OCI-LY7 (cell line): ENCODE measurements at regions not wholly inside any gene's neighbourhood (a gene's known extent, or its start where the extent isn't known, plus 50 kb on each side); places are given as distances from the start of the nearest gene placed in this dataset.

Experiments used
- BruUV-seq: library from RNA; stranded (reverse); fragments of 400-500 nt; replicated peaks from 2 replicates; lab custom pipeline; 2021; lab: Mats Ljungman, UMichigan
- CTCF ChIA-PET: fragments of 300-600 bp; sonication (Branson Sonifier 250); formaldehyde crosslinking; loops from one replicate; lab custom pipeline; 2022; ENCODE audit warnings: antibody characterized with exemption; ENCODE audit not compliant: unreplicated experiment; lab: Charles Lee
- POLR2A ChIA-PET: fragments of 300-600 bp; sonication (Branson Sonifier 250); formaldehyde crosslinking; loops from one replicate; lab custom pipeline; 2022; ENCODE audit warnings: antibody characterized with exemption; lab: Charles Lee
- DNase-seq: peaks from one replicate; pipeline ENCODE4 v3.0.0-alpha.2; 2015; ENCODE audit warnings: low spot score
- H2AFZ ChIP-seq: fragments of 200-600 bp; sonication (generic), shearing (Covaris generic); 2 replicates; pipeline ENCODE4 v1.6.1; 2014; ENCODE audit warnings: mild to moderate bottlenecking, antibody characterized with exemption, low read length, moderate library complexity
- H3K27ac ChIP-seq: fragments of 200-600 bp; sonication (generic); 2 replicates; pipeline ENCODE4 v1.5.1; 2014; ENCODE audit warnings: mixed run types, low read depth, mild to moderate bottlenecking, moderate library complexity, low read length, inconsistent platforms; ENCODE audit not compliant: poor library complexity, severe bottlenecking
- H3K36me3 ChIP-seq: fragments of 200-600 bp; sonication (generic); 2 replicates; pipeline ENCODE4 v1.6.1; 2014; ENCODE audit warnings: mild to moderate bottlenecking, antibody characterized with exemption, low read length, moderate library complexity, mixed read lengths; ENCODE audit not compliant: insufficient read depth
- H3K4me1 ChIP-seq: fragments of 200-600 bp; sonication (generic); 2 replicates; pipeline ENCODE4 v1.5.1; 2014; ENCODE audit warnings: mild to moderate bottlenecking, low read length; ENCODE audit not compliant: insufficient read depth, poor library complexity, severe bottlenecking
- H3K4me2 ChIP-seq: fragments of 200-600 bp; sonication (generic); 2 replicates; pipeline ENCODE4 v1.6.1; 2014; ENCODE audit warnings: mild to moderate bottlenecking, low read length
- H3K4me3 ChIP-seq: fragments of 200-600 bp; sonication (generic); 2 replicates; pipeline ENCODE4 v1.5.1; 2014; ENCODE audit warnings: mild to moderate bottlenecking, low read depth, low read length; ENCODE audit not compliant: poor library complexity, severe bottlenecking
- H3K79me2 ChIP-seq: fragments of 200-600 bp; sonication (generic); 2 replicates; pipeline ENCODE4 v1.6.1; 2016; ENCODE audit warnings: low read depth, mild to moderate bottlenecking, low read length, moderate library complexity, mixed read lengths; ENCODE audit not compliant: insufficient read depth
- H3K9me2 ChIP-seq: fragments of 200-600 bp; sonication (generic); 2 replicates; pipeline ENCODE4 v1.6.1; 2016; ENCODE audit warnings: mild to moderate bottlenecking, low read length, mixed read lengths; ENCODE audit not compliant: insufficient read depth
- H3K9me3 ChIP-seq: fragments of 200-600 bp; sonication (generic); 2 replicates; pipeline ENCODE4 v1.6.1; 2014; ENCODE audit warnings: mild to moderate bottlenecking, mixed run types, low read length, mixed read lengths
- H4K20me1 ChIP-seq: fragments of 200-600 bp; sonication (generic); 2 replicates; pipeline ENCODE4 v1.6.1; 2014; ENCODE audit warnings: mild to moderate bottlenecking, antibody characterized with exemption, low read length, moderate library complexity, mixed read lengths; ENCODE audit not compliant: insufficient read depth
- CTCF ChIP-seq: fragments of 200-600 bp; sonication (generic); conservative IDR thresholded peaks from 2 replicates; pipeline ENCODE4 v1.5.1; 2014; ENCODE audit warnings: mild to moderate bottlenecking, antibody characterized with exemption, low read length, moderate library complexity, mixed read lengths
- EZH2phosphoT487 ChIP-seq: fragments of 200-600 bp; sonication (generic); IDR thresholded peaks from 2 replicates; pipeline ENCODE4 v1.6.1; 2018; ENCODE audit warnings: low read depth, borderline replicate concordance, mild to moderate bottlenecking, mixed run types, antibody characterized with exemption, low read length, moderate library complexity, mixed read lengths
- intact Hi-C: fragments of 100-400 bp; cut with micrococcal nuclease; formaldehyde crosslinking; loops from one replicate; pipeline ENCODE4 v1.10.0; 2022; ENCODE audit not compliant: unreplicated experiment

- Histone ChIP-seq H3K4me3 (no peak overlapping the region), H3K9me2 (0 out of 2 replicates have a peak, but pooled peaks cover 3% of the 10 kb centered on the region), H3K9me3 (no peaks in the 10 kb centered on the region), H2AFZ (no peak overlapping the region), H4K20me1 (no peaks in the 10 kb centered on the region), H3K79me2 (no peaks in the 10 kb centered on the region), H3K36me3 (no peaks in the 10 kb centered on the region), H3K4me1 (no peaks in the 10 kb centered on the region), H3K4me2 (no peak overlapping the region), H3K27ac (no peak overlapping the region)
- POLR2A ChIA-PET, result no interaction called here
- BruUV-seq, result no TSS peak
- TF ChIP-seq EZH2phosphoT487 (no peak), CTCF (no peak)
- intact Hi-C loops, result no loop called here
- DNase-seq, result no peak
- CTCF ChIA-PET, result no interaction called here
Measured at GRCh38 chr2:215505044-215505786, 69.3 kb upstream of the FN1 start.

- Histone ChIP-seq H3K4me3 (no peak overlapping the region), H3K27ac (no peak overlapping the region), H3K4me2 (no peak overlapping the region), H2AFZ (no peak overlapping the region), H3K9me3 (no peaks in the 10 kb centered on the region), H3K36me3 (no peaks in the 10 kb centered on the region), H3K4me1 (no peaks in the 10 kb centered on the region), H4K20me1 (no peaks in the 10 kb centered on the region), H3K9me2 (0 out of 2 replicates have a peak, but pooled peaks cover 3% of the 10 kb centered on the region), H3K79me2 (no peaks in the 10 kb centered on the region)
- ChIA-PET POLR2A (no interaction called here), CTCF (no interaction called here)
- no peak for TF ChIP-seq CTCF
- TF ChIP-seq EZH2phosphoT487, result no peak
- no peak for DNase-seq
- intact Hi-C loops, result no loop called here
- no TSS peak for BruUV-seq
Measured at GRCh38 chr2:215504547-215504946, 68.7 kb upstream of the FN1 start.

- DNase-seq, result no peak
- Histone ChIP-seq H3K9me3 (no peaks in the 10 kb centered on the region), H3K4me2 (no peak overlapping the region), H3K36me3 (no peaks in the 10 kb centered on the region), H2AFZ (no peak overlapping the region), H3K79me2 (no peaks in the 10 kb centered on the region), H3K27ac (no peak overlapping the region), H3K4me3 (no peak overlapping the region), H3K4me1 (no peaks in the 10 kb centered on the region), H3K9me2 (0 out of 2 replicates have a peak, but pooled peaks cover 3% of the 10 kb centered on the region), H4K20me1 (no peaks in the 10 kb centered on the region)
- intact Hi-C loops, result no loop called here
- BruUV-seq, result no TSS peak
- ChIA-PET CTCF (no interaction called here), POLR2A (no interaction called here)
- TF ChIP-seq EZH2phosphoT487 (no peak), CTCF (no peak)
Measured at GRCh38 chr2:215503381-215503780, 67.5 kb upstream of the FN1 start.
